ENCODE measurements at regions not wholly inside any gene's neighbourhood (a gene's known extent, or its start where the extent isn't known, plus 50 kb on each side); places are given as distances from the start of the nearest gene placed in this dataset.

DNA sequence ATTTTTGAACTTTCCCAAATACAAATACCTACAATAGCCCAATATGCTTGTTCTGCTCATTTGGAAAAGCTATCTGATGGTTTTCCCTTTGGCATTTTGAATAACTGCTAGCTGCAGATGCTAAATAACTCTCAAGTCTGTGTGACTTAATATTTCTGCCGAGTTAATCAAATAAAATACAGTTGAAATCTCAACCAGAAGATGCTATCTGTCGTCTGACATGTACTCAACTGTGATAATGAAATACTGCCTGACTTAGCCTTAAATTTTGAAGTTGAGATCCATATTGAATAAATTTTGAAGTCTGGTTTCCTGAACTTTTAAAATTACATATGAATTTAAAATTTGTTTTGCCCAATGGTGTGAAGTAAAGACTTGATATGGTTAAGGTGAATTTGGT is 204.4 kb upstream of the MEX3C start:
- DNase-seq, result no peak

DNA sequence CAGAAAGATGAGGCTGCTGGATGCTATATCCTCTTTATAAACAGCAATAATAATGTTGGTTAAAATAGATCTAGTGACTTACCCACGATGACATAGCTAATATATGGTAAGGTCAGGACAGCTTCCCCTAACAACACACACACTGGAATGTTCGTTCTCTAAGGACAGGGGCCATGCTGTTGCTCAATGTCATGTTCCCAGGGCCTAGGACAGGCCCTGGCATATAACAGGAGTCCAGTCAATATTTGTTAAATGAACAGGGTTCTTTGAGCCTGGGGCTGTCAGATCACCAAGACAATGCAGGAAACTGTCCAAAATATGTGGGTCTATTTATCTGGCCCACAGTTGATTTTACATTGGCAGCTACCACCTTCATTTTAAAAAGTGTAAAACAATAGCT is 207.1 kb upstream of the MEX3C start:
- no peak for DNase-seq

- DNase-seq, result no peak
Observed at GRCh38 chr18:51405683-51406477, 208.4 kb upstream of the MEX3C start.

GRCh38 chr18:51417643-51418483 is 220.4 kb upstream of the MEX3C start:
- DNase-seq, result no peak

- DNase-seq, result no peak
Observed at GRCh38 chr18:51425475-51425874, 228.0 kb upstream of the MEX3C start.

DNA sequence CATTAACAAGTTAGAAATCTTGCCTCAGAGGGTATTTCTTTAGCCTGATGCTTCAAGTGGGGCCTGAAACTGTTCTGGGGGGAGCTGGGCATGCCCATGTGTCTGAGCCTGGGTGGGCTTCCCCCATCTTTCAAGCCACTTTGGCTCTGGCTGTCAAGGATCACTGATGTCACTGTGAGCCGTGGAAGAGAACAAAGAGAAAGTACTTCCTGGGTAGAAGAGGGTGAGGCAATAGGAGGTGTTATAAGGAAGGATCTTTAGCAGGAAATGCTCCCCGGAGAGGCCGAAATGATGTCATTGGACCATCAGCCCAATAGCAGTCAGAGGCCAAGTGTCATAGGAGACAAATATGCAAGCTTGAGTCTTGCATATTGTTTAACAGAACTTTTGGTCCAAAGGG is 228.4 kb upstream of the MEX3C start:
- no peak for DNase-seq

DNA sequence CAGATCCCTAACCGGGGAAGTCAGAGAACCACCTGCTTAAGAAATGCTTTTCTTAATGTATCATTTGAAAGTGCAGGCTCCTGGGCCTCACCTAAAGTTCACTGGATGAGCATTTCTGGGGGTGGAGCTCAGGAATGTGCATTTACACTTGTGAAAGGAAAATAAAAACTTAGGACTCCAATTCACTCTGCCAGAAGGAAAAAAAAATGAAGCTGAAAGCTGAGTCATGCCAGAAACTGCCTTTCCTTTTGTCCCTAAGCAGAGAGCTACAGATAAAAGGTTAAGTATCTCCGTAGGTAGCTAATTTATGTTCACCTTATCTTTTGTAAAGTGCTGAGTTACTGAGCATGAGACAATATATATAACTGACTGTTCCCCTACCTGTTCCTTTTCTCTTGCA is 229.5 kb upstream of the MEX3C start:
- no peak for DNase-seq

- no peak for DNase-seq
Observed at GRCh38 chr18:51429644-51430043, 232.2 kb upstream of the MEX3C start.

GRCh38 chr18:51430538-51430937 is 233.1 kb upstream of the MEX3C start:
- DNase-seq, result no peak

DNA sequence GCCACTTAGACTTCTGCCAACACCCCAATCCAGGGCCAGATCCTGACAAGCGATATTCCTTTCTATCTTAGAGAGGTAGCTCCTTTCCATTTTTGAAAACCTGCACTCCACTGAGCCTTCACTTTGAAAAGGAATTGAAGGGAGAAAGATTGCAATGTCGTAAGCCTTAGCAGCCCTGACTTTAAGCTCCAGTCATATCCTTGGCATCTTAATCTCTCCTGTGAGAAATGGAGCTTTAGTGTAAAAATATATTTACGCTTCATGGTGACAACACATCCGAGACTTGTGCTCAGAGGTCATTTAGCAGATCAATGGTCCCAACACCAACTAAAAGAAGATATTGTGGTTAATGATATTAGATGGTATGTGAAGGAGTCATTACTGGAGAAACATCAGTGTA is 235.8 kb upstream of the MEX3C start:
- no peak for DNase-seq

- no peak for DNase-seq
Observed at GRCh38 chr18:51433881-51434280, 236.4 kb upstream of the MEX3C start.

DNA sequence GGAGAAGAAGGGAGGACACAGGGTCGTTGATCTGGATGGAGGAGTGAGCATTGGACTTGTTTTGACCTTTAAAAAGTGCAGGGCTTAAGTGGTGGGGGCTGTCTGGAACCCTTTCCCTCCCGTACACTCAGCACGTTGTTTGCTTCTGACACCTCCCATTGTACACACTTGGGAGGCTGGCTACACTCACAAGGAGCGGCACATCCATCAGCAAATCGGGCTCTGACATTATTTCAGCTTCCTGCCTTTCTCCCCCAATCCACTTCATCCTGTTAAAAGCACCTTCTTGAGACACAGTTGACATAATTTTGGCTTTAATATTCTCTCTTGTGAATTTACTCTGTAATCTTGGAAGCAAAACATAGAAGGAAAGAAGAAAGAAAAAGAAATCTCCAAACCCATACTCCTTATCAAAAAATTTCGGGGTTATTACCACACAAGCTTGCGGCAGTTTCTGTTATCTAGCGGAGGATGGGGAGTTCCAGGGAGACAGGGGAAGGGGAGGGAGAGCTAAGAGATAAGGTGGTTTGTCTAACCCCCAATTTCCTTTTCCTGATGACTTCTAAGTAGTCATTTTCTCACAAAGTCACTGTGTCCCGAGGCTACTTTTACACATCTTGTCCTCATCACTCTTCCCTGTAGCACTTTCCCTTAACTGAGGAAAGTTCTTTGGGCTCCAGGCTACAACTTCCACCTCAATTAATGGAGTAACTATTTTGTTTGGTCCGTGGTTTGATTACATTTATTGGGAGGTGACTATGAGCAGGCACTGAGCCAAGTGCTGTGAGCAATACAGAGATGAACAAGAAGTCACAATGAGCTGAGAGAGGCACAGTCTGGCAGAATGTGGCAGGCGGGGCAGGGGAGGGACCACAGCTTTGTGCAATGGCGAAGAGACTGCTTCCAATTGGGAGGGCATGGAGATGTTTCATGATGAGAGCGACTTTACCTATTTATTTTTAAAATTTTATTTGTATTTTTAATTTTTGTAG is 240.1 kb upstream of the MEX3C start:
- DNase-seq, result no peak

GRCh38 chr18:51438797-51439350 is 241.4 kb upstream of the MEX3C start:
- no peak for DNase-seq

GRCh38 chr18:51442012-51442411 is 244.5 kb upstream of the MEX3C start:
- no peak for DNase-seq

DNA sequence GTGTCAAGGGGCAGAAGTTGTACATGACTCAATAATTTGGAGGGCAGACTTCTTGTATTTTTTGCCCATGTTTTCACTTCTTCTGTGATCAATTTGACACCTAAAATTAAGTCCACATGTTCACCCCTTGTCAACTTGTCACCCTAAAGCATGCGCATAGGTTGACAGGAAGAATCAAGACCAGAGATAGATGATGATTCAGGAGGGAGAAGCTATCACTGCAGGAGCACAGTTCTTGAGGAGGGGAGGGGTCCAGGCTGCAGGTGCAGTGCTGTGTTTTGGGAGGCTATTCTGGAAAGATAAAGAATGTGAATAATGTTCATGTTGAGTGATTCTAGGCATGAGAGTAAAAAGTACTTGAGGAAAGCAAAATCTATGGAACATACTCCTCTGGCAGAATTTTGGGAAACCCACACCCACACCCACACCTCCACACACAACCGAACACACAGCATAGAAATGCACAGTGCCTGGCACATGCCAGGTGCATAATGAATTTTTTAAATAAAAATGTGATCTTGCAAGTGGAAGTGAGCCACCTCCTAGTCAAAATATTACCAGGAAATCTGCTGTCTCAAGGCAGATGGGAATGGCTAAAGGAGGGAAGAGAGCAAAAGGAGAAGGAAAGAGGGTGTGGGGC is 249.2 kb upstream of the MEX3C start:
- DNase-seq, result no peak

DNA sequence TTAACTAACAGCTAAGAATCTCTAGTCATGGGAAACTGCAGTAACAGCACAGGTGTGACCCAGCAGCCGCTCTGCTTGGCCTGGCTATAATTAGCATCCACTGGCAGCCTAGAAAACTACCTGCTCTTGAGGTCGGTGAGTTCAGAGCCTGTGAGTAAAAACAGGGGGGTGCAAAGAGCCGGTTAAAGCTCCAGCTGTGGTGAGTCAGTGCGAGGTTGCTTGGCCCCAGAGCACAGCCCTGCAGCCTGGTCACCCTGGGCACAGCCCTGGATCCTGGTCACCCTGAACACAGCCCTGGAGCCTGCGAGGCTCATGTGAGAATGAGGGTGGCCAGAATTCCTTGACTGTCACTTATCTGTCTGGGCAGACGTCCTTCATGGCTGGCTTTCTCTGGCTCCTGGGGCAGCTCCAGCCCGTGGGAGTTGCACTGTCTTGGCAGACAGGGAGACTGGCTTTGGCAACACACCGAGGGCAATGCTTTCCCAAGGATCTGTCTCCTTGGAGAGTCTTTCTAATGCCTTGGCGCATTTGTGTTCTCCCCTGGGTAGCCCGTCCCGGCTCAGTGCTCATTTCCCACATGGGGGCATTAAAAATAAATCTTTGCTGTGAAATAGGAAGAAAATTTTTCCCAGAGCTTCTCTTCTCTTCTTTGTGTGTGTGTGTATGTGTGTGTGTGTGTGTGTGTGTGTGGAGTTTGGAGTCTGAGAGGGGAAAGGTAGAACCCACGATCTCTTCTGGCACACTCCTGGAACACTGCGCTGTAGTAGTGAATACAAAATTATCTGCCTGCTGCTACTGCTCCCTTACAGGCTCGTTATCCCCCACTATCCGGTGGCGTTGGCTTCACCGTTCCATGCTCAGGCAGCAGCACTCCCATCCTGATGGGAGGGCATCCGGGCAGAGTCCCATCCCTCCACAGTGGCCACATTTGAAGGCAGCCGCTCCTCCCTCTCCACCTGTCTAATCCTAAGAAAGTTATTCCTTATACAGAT is 250.2 kb upstream of the MEX3C start:
- DNase-seq, result no peak

- no peak for DNase-seq
Observed at GRCh38 chr18:51448949-51449348, 251.5 kb upstream of the MEX3C start.

- DNase-seq, result no peak
Observed at GRCh38 chr18:51453594-51453993, 256.1 kb upstream of the MEX3C start.

- DNase-seq, result no peak
Observed at GRCh38 chr18:51458861-51459260, 261.4 kb upstream of the MEX3C start.

GRCh38 chr18:51461956-51462355 is 264.5 kb upstream of the MEX3C start:
- DNase-seq, result no peak

Data from inflammatory macrophage treated with lipopolysaccharide for 1 hour (primary cell).